SU-DHL-6 (cell line): ENCODE measurements at regions not wholly inside any gene's neighbourhood (a gene's known extent, or its start where the extent isn't known, plus 50 kb on each side); places are given as distances from the start of the nearest gene placed in this dataset.
"Not testable (repeated sequence)": the region's sequence is repeated elsewhere in the genome, so short reads cannot be mapped to it uniquely, and the experiment has no call there.

Source experiments
- H2AFZ ChIP-seq: fragments of 200-600 bp; sonication (generic); 2 replicates; pipeline ENCODE4 v1.6.1; 2014; ENCODE audit warnings: low read depth, mild to moderate bottlenecking, moderate library complexity, mixed read lengths, antibody characterized with exemption, low read length; ENCODE audit not compliant: severe bottlenecking
- H3F3A ChIP-seq: fragments of 200-600 bp; shearing (Covaris generic); 2 replicates; pipeline ENCODE4 v1.6.0; 2016; ENCODE audit warnings: antibody characterized with exemption, mild to moderate bottlenecking; ENCODE audit not compliant: insufficient read depth
- H3K27ac ChIP-seq: fragments of 200-600 bp; sonication (generic); 2 replicates; pipeline ENCODE4 v1.5.1; 2016; ENCODE audit warnings: low read depth, mild to moderate bottlenecking, low read length, moderate library complexity, mixed read lengths
- H3K27me3 ChIP-seq: fragments of 200-600 bp; sonication (generic), shearing (Covaris generic); 2 replicates; pipeline ENCODE4 v1.6.0; 2014; ENCODE audit warnings: mild to moderate bottlenecking, low read length
- H3K36me3 ChIP-seq: fragments of 200-600 bp; sonication (generic); 2 replicates; pipeline ENCODE4 v1.6.1; 2014; ENCODE audit warnings: mild to moderate bottlenecking, low read length, mixed read lengths
- H3K4me2 ChIP-seq: fragments of 300-600, 200-600 bp; shearing (Covaris generic), sonication (generic); 2 replicates; pipeline ENCODE4 v1.6.0; 2014; ENCODE audit warnings: low read length, low read depth, mild to moderate bottlenecking; ENCODE audit not compliant: poor library complexity, severe bottlenecking
- H3K4me3 ChIP-seq: fragments of 200-600 bp; sonication (generic); 2 replicates; pipeline ENCODE4 v1.5.1; 2014; ENCODE audit warnings: antibody characterized with exemption, low read length, mild to moderate bottlenecking, mixed read lengths; ENCODE audit not compliant: insufficient read depth, poor library complexity, severe bottlenecking
- H3K79me2 ChIP-seq: fragments of 200-600 bp; sonication (generic); 2 replicates; pipeline ENCODE4 v1.6.1; 2014; ENCODE audit warnings: mild to moderate bottlenecking, low read length, moderate library complexity; ENCODE audit not compliant: insufficient read depth
- H3K9ac ChIP-seq: fragments of 200-600 bp; sonication (generic); 2 replicates; pipeline ENCODE4 v1.7.0; 2014; ENCODE audit warnings: mild to moderate bottlenecking, low read length
- H3K9me2 ChIP-seq: fragments of 200-600 bp; sonication (generic); replicated peaks from 2 replicates; pipeline ENCODE4 v1.6.1; 2014; ENCODE audit warnings: low read length; ENCODE audit not compliant: insufficient read depth
- H3K9me3 ChIP-seq: fragments of 200-600 bp; sonication (generic); 2 replicates; pipeline ENCODE4 v1.6.1; 2014; ENCODE audit warnings: low read length, mixed read lengths; ENCODE audit not compliant: insufficient read depth
- H4K20me1 ChIP-seq: fragments of 200-600 bp; sonication (generic); 2 replicates; pipeline ENCODE4 v1.6.1; 2014; ENCODE audit warnings: low read depth, mild to moderate bottlenecking, antibody characterized with exemption, low read length, moderate library complexity, mixed read lengths
- CTCF ChIP-seq: fragments of 200-600 bp; sonication (generic); IDR thresholded peaks from one replicate; pipeline ENCODE4 v1.5.1; 2017; ENCODE audit warnings: antibody characterized with exemption, mild to moderate bottlenecking, low read length, moderate library complexity; ENCODE audit not compliant: insufficient read depth, poor library complexity, severe bottlenecking
- EZH2phosphoT487 ChIP-seq: fragments of 200-600 bp; sonication (generic), shearing (Covaris generic); conservative IDR thresholded peaks from 2 replicates; pipeline ENCODE4 v1.6.1; 2018; ENCODE audit warnings: mild to moderate bottlenecking, antibody characterized with exemption, low read length, moderate library complexity, mixed read lengths

DNA sequence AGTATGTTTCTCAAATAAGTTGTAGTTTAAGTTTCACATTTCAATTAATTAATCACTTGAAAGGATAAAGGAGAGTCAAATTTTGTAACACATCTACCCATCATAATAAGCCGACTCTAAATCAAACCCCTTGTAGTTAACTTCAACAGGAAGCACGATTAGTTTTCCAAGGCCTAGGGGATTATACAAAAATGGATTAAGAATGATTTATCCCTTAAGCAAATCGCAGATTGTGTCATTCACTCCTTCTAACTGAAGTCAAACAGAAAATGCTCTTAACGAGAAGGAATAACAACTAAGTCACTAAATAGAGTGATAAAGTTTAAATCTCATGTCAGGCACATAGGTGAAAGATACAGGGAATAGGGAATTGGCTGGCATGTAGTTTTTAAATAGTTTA, 792.8 kb downstream of the ZPLD1 start:
- no peak for TF ChIP-seq CTCF
- TF ChIP-seq EZH2phosphoT487, result no peak
- H3K9me2 ChIP-seq, result no peaks in the 10 kb centered on the region
- H3K27ac ChIP-seq, result no peak overlapping the region

GRCh38 chr3:103247459-103247858, 812.6 kb downstream of the ZPLD1 start:
- Histone ChIP-seq H3K27me3 (no peaks in the 10 kb centered on the region), H3K9ac (no peak overlapping the region), H2AFZ (no peak overlapping the region), H3K27ac (no peak overlapping the region), H3F3A (no peaks in the 10 kb centered on the region), H3K36me3 (no peaks in the 10 kb centered on the region), H3K79me2 (no peaks in the 10 kb centered on the region), H4K20me1 (no peaks in the 10 kb centered on the region), H3K9me2 (no peaks in the 10 kb centered on the region), H3K4me2 (no peak overlapping the region), H3K9me3 (no peaks in the 10 kb centered on the region), H3K4me3 (no peak overlapping the region)
- no peak for TF ChIP-seq CTCF
- TF ChIP-seq EZH2phosphoT487, result no peak

More for the DNA sequence above, 792.8 kb downstream of the ZPLD1 start:
- no peaks in the 10 kb centered on the region for H3K36me3 ChIP-seq
- H2AFZ ChIP-seq, result no peak overlapping the region
- H3K4me3 ChIP-seq, result no peak overlapping the region
- H3K4me2 ChIP-seq, result no peak overlapping the region
- no peaks in the 10 kb centered on the region for H4K20me1 ChIP-seq
- H3K9me3 ChIP-seq, result no peaks in the 10 kb centered on the region
- H3K9ac ChIP-seq, result no peak overlapping the region
- no peaks in the 10 kb centered on the region for H3K79me2 ChIP-seq
- no peaks in the 10 kb centered on the region for H3F3A ChIP-seq
- no peaks in the 10 kb centered on the region for H3K27me3 ChIP-seq

DNA sequence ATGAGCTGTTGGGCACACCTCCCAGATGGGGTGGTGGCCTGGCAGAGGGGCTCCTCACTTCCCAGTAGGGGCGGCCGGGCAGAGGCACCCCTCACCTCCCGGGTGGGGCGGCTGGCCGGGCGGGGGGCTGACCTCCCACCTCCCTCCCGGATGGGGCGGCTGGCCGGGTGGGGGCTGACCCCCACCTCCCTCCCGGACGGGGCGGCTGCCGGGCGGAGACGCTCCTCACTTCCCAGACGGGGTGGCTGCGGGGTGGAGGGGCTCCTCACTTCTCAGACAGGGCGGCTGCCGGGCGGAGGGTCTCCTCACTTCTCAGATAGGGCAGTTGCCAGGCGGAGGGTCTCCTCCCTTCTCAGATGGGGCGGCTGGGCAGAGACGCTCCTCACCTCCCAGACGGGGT, 820.0 kb downstream of the ZPLD1 start:
- not testable (repeated sequence) for H3F3A ChIP-seq, H3K9me2 ChIP-seq, H3K36me3 ChIP-seq, H3K27ac ChIP-seq, H3K9me3 ChIP-seq, H3K27me3 ChIP-seq, H2AFZ ChIP-seq, H3K9ac ChIP-seq, H3K4me2 ChIP-seq, H4K20me1 ChIP-seq, H3K4me3 ChIP-seq, H3K79me2 ChIP-seq

GRCh38 chr3:103269287-103269686, 834.5 kb downstream of the ZPLD1 start:
- Histone ChIP-seq H3K9me3 (peaks cover 10% of the 10 kb centered on the region; the same call in 1 of the 2 replicates), H3K27ac (no peak overlapping the region), H3K9ac (no peak overlapping the region), H2AFZ (no peak overlapping the region), H3K27me3 (no peaks in the 10 kb centered on the region), H3K36me3 (no peaks in the 10 kb centered on the region), H4K20me1 (no peaks in the 10 kb centered on the region), H3K4me3 (no peak overlapping the region), H3K79me2 (no peaks in the 10 kb centered on the region), H3K4me2 (no peak overlapping the region), H3F3A (no peaks in the 10 kb centered on the region), H3K9me2 (no peaks in the 10 kb centered on the region)
- no peak for TF ChIP-seq EZH2phosphoT487
- TF ChIP-seq CTCF, result no peak
